ENCODE measurements at regions not wholly inside any gene's neighbourhood (a gene's known extent, or its start where the extent isn't known, plus 50 kb on each side); places are given as distances from the start of the nearest gene placed in this dataset.

DNA sequence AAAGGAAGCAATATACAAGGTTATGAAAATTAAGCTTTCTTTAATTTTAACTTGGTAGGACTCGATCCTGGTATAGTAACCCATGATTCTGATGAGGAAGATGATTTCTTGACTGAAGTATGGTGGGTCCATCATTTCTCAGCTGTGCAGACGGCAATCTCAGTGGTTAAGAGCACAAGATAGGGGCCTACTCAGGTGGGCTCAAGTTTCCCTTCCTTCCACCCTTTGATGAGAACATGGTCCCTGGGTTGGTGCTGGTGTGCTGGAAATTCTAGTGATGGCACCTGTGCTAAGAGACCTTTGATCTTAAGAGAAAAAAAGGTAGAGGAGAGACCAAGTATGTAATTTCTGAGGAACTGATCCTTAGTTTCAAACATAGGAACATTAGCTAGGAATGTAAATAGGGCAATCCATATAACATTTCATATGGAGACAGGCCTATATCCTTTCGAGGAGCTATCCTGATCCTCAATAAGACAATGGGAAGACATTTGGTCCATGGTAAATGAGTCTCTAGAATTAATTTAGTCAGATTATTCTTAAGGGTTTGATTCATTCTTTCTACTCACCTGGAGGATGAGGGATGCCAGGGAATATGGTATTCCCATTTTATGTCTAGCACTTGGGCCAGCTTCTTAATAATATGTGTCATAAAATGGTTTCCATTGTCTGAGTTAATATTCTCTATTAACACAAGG, 104.5 kb upstream of the NECTIN3 start:
- H3K9me3 ChIP-seq: no peaks in the 10 kb centered on the region
- H3K36me3 ChIP-seq: no peaks in the 10 kb centered on the region
- H3K27me3 ChIP-seq: no peaks in the 10 kb centered on the region
- no peak for DNase-seq
- H3K4me3 ChIP-seq (ENCODE audit: low read depth, low read length): no peak overlapping the region
- TF ChIP-seq, protein P1, sequence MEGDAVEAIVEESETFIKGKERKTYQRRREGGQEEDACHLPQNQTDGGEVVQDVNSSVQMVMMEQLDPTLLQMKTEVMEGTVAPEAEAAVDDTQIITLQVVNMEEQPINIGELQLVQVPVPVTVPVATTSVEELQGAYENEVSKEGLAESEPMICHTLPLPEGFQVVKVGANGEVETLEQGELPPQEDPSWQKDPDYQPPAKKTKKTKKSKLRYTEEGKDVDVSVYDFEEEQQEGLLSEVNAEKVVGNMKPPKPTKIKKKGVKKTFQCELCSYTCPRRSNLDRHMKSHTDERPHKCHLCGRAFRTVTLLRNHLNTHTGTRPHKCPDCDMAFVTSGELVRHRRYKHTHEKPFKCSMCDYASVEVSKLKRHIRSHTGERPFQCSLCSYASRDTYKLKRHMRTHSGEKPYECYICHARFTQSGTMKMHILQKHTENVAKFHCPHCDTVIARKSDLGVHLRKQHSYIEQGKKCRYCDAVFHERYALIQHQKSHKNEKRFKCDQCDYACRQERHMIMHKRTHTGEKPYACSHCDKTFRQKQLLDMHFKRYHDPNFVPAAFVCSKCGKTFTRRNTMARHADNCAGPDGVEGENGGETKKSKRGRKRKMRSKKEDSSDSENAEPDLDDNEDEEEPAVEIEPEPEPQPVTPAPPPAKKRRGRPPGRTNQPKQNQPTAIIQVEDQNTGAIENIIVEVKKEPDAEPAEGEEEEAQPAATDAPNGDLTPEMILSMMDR (IDR thresholded peaks at IDR 0.05; ENCODE audit: low read depth, low read length): no peak
- no peaks in the 10 kb centered on the region for H3K4me1 ChIP-seq

DNA sequence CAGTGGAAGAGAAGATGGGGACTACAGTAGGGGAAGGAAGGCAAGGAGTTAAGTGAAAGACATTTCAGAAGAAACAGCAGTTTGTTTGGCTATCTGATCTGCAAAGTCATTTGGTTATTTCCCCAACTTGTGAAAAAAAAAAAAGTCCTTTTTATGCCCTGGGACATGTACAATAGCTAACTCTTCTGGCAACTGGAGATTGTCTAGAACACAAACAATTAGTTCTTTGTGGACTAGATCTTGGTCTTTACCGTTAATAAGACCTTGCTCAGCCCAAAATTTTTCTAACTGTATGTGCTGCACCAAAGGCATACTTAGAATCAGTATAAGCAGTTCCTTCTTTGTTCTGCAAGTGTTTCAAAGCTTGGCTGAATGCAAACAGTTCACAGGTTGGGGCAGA, 103.5 kb upstream of the NECTIN3 start:
- no peaks in the 10 kb centered on the region for H3K27me3 ChIP-seq
- H3K9me3 ChIP-seq: no peaks in the 10 kb centered on the region
- H3K4me1 ChIP-seq: no peaks in the 10 kb centered on the region
- DNase-seq: no peak
- TF ChIP-seq, protein P1 (IDR thresholded peaks at IDR 0.05; ENCODE audit: low read depth, low read length): no peak
- H3K4me3 ChIP-seq (ENCODE audit: low read depth, low read length): no peak overlapping the region
- H3K36me3 ChIP-seq: no peaks in the 10 kb centered on the region

DNA sequence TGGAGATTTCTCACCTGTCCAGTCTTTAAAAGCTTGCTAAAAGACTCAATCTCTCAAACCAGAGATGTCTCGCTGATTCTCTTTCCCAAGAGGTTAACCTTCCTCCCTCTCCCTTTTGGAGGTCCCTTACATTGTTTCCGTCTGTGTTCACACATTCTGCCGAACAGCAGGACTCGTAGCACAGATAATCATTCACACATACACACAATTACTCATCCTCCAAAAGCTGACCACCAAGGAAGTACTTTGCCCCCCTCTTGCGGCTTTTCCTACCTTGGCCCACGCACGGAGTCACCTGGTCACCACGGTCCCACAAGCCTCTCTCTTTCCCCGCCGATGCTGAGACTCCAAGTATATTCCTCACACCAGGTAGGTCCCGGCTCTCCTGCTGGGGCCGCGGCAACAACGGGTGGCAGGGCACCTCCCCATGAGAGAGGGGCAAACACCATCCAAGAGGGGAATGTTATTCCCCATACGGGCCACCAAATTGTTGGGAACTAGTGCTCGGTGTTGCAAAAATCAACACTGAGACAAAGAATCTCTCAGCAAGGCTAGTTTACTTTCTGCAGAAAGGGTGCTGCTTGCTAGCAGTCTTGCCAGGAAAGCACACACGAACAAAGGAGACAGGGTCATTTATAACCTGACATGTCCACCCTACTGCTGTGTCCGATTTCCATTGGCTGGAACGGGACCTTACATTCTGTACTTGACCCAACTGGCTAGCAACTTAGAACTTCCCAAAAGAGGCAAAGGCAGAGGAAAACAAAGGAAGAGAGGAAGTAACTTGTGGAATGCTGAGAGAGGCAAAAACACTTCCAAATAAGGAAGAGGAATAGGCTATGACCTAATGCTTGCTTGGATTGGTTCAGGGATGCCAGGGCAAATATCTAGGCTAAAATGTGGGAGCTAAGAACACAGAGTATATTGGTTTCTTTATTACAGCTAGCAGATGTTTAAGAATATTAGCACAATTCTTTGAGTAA, 102.1 kb upstream of the NECTIN3 start:
- DNase-seq: no peak
- Histone ChIP-seq H3K9me3 (no peaks in the 10 kb centered on the region), H3K4me1 (no peaks in the 10 kb centered on the region), H3K36me3 (no peaks in the 10 kb centered on the region), H3K4me3 (ENCODE audit: low read depth, low read length) (no peak overlapping the region), H3K27me3 (no peaks in the 10 kb centered on the region)
- TF ChIP-seq, protein P1 (IDR thresholded peaks at IDR 0.05; ENCODE audit: low read depth, low read length): no peak

DNA sequence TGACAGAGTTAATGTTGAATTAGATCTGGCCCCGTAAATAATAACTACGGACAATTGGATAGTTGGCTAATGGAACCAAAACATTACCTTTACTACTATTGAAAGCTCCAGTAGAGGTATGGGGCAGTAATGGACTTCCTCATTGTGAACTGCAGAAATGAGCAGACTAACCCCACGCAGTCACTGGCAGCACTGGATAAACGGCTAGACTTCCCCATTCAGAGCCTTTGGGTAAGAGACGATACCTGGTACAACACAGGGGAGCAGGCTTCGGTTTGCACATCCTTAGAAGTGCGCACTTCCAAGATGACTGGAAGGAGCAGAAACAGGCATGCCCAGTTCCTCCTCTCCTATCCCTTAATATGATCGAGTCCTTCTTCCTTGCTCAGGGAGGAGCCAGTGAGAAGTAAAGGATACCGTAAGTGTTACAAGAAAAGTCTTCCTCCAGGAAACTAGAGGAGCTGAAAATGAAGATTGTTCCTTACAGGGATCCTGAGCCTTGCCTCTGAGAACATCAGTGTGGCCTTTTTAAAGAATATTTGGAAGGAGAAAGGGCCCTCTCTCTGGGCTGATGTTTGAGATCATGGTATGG, 100.5 kb upstream of the NECTIN3 start:
- no peak for DNase-seq
- Histone ChIP-seq H3K4me1 (no peaks in the 10 kb centered on the region), H3K9me3 (no peaks in the 10 kb centered on the region), H3K4me3 (ENCODE audit: low read depth, low read length) (no peak overlapping the region), H3K36me3 (no peaks in the 10 kb centered on the region), H3K27me3 (no peaks in the 10 kb centered on the region)
- TF ChIP-seq, protein P1 (IDR thresholded peaks at IDR 0.05; ENCODE audit: low read depth, low read length): no peak

DNA sequence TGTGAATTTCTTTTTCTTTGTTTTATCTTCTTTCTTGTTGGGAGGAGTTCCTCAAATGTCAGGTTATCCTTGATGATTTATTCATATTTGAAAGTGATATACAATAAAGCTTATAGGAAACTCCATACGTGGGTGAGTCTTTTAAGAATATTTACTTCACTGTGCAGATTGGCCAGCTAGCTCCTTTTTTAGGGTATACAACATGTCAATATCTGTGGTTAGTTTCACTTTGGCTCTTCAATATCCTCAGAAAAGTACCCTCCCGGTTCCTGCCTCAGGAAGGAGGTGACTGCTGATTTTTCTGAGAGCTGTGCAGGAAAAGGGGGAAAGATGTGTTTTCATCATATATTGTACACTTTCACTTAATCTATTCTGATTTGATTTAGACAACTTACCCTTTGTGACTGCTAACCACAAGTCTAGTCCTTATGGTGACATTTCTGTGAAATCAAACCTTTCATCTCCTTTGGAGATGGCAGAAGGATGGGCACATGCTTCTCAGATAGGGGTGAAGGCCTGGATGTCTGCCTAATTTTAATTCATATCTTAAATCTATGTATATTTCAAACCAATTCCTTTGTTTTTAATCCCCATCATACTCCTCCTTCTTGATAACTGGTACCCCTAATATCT, 98.2 kb upstream of the NECTIN3 start:
- TF ChIP-seq, protein P1 (IDR thresholded peaks at IDR 0.05; ENCODE audit: low read depth, low read length): no peak
- Histone ChIP-seq H3K4me1 (no peaks in the 10 kb centered on the region), H3K36me3 (no peaks in the 10 kb centered on the region), H3K4me3 (ENCODE audit: low read depth, low read length) (no peak overlapping the region), H3K27me3 (no peaks in the 10 kb centered on the region), H3K9me3 (no peaks in the 10 kb centered on the region)
- no peak for DNase-seq

Data from BE2C (cell line).